ENCODE measurements at regions not wholly inside any gene's neighbourhood (a gene's known extent, or its start where the extent isn't known, plus 50 kb on each side); places are given as distances from the start of the nearest gene placed in this dataset.
A peak's percentile ranks its signal among the peaks of the same experiment; 100 is the strongest.

GRCh38 chr2:39513641-39514094, 76.6 kb upstream of the MAP4K3 start:
- DNase-seq (ENCODE audit: low read depth), result peak; percentile 97

- DNase-seq (ENCODE audit: low read depth), result no peak
Observed at GRCh38 chr2:39514825-39515224, 77.7 kb upstream of the MAP4K3 start.

GRCh38 chr2:39515273-39515896, 78.3 kb upstream of the MAP4K3 start:
- DNase-seq (ENCODE audit: low read depth), result no peak

- no peak for DNase-seq (ENCODE audit: low read depth)
Observed at GRCh38 chr2:39515897-39516346, 78.8 kb upstream of the MAP4K3 start.

GRCh38 chr2:39516347-39517101, 79.4 kb upstream of the MAP4K3 start:
- no peak for DNase-seq (ENCODE audit: low read depth)

- no peak for DNase-seq (ENCODE audit: low read depth)
Observed at GRCh38 chr2:39517102-39517436, 80.0 kb upstream of the MAP4K3 start.

GRCh38 chr2:39517622-39518021, 80.5 kb upstream of the MAP4K3 start:
- DNase-seq (ENCODE audit: low read depth), result no peak

GRCh38 chr2:39519886-39520285, 82.8 kb upstream of the MAP4K3 start:
- no peak for DNase-seq (ENCODE audit: low read depth)

GRCh38 chr2:39521876-39522517, 84.9 kb upstream of the MAP4K3 start:
- DNase-seq (ENCODE audit: low read depth), result peak; percentile 49

GRCh38 chr2:39522518-39522877, 85.4 kb upstream of the MAP4K3 start:
- no peak for DNase-seq (ENCODE audit: low read depth)

GRCh38 chr2:39523308-39524044, 86.4 kb upstream of the MAP4K3 start:
- peak; percentile 98 for DNase-seq (ENCODE audit: low read depth)

- no peak for DNase-seq (ENCODE audit: low read depth)
Observed at GRCh38 chr2:39524061-39524460, 87.0 kb upstream of the MAP4K3 start.

- DNase-seq (ENCODE audit: low read depth), result no peak
Observed at GRCh38 chr2:39524756-39525635, 87.9 kb upstream of the MAP4K3 start.

GRCh38 chr2:39525636-39526412, 88.7 kb upstream of the MAP4K3 start:
- no peak for DNase-seq (ENCODE audit: low read depth)

GRCh38 chr2:39528701-39529100, 91.6 kb upstream of the MAP4K3 start:
- DNase-seq (ENCODE audit: low read depth), result no peak

GRCh38 chr2:39529836-39530235, 92.8 kb upstream of the MAP4K3 start:
- no peak for DNase-seq (ENCODE audit: low read depth)

- peak; percentile 74 for DNase-seq (ENCODE audit: low read depth)
Observed at GRCh38 chr2:39530411-39530866, 93.4 kb upstream of the MAP4K3 start.

- no peak for DNase-seq (ENCODE audit: low read depth)
Observed at GRCh38 chr2:39531220-39531777, 94.2 kb upstream of the MAP4K3 start.

- no peak for DNase-seq (ENCODE audit: low read depth)
Observed at GRCh38 chr2:39532933-39533332, 95.8 kb upstream of the MAP4K3 start.

- peak; percentile 40 for DNase-seq (ENCODE audit: low read depth)
Observed at GRCh38 chr2:39534095-39534711, 97.1 kb upstream of the MAP4K3 start.

Measured in renal cortical epithelial cell (primary cell).